ENCODE measurements at regions not wholly inside any gene's neighbourhood (a gene's known extent, or its start where the extent isn't known, plus 50 kb on each side); places are given as distances from the start of the nearest gene placed in this dataset.
"Not testable (repeated sequence)": the region's sequence is repeated elsewhere in the genome, so short reads cannot be mapped to it uniquely, and the experiment has no call there.

DNA sequence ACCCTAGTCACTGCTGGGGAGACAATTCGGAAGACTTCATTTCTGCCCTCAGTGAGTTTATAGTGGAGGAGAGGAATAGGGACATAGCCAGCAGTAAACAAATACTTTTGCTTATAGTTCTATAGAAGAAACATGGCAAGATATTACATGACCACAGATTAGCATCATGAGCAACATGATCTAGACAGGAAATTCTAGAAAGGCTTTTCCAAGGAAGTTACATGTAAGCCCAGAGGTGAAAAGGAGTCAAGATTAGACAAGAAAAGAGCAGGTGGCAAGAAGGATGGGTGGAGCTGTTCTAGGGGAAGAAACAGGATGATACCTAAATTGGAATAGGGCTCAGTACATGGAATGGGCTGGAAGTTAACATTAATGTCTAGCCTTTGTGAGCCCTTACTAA lies 82.8 kb upstream of the MYO10 start:
- ChIA-PET POLR2A (no interaction called here), CTCF (no interaction called here)
- no peak overlapping the region for H3K4me3 Mint-ChIP-seq
- H3K36me3 Mint-ChIP-seq (ENCODE audit: low read depth) = no peaks in the 10 kb centered on the region
- H3K27ac Mint-ChIP-seq = no peak overlapping the region
- no peaks in the 10 kb centered on the region for H3K4me1 Mint-ChIP-seq (ENCODE audit: low read depth)
- no peaks in the 10 kb centered on the region for H3K27me3 Mint-ChIP-seq (ENCODE audit: low read depth)
- ATAC-seq = no peak
- H3K9me3 Mint-ChIP-seq (ENCODE audit: insufficient read depth) = no peaks in the 10 kb centered on the region
- DNase-seq = no peak

DNA sequence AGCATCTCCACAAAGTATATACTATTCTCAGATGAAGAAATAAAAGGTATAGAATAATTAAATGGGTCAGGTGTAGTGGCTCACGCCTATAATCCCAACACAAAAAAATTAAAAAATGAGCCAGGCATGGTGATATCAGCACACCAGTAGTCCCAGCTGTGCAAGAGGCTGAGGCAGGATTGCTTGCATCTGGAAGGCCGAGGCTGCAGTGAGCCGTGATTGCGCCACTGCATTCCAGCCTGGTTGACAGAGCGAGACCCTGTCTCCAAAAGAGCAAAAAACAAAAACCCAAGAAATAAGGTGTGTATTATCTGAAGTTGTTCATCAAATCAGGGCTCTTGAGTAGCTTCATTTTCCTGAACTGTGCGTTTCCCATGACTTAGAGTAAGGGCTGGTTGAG lies 83.2 kb upstream of the MYO10 start:
- CTCF ChIA-PET = no interaction called here
- POLR2A ChIA-PET = no interaction called here
- no peaks in the 10 kb centered on the region for H3K36me3 Mint-ChIP-seq (ENCODE audit: low read depth)
- ATAC-seq = no peak
- DNase-seq = no peak
- no peaks in the 10 kb centered on the region for H3K9me3 Mint-ChIP-seq (ENCODE audit: insufficient read depth)
- no peaks in the 10 kb centered on the region for H3K27me3 Mint-ChIP-seq (ENCODE audit: low read depth)
- H3K4me1 Mint-ChIP-seq (ENCODE audit: low read depth) = no peaks in the 10 kb centered on the region
- H3K27ac Mint-ChIP-seq = no peak overlapping the region
- no peak overlapping the region for H3K4me3 Mint-ChIP-seq

DNA sequence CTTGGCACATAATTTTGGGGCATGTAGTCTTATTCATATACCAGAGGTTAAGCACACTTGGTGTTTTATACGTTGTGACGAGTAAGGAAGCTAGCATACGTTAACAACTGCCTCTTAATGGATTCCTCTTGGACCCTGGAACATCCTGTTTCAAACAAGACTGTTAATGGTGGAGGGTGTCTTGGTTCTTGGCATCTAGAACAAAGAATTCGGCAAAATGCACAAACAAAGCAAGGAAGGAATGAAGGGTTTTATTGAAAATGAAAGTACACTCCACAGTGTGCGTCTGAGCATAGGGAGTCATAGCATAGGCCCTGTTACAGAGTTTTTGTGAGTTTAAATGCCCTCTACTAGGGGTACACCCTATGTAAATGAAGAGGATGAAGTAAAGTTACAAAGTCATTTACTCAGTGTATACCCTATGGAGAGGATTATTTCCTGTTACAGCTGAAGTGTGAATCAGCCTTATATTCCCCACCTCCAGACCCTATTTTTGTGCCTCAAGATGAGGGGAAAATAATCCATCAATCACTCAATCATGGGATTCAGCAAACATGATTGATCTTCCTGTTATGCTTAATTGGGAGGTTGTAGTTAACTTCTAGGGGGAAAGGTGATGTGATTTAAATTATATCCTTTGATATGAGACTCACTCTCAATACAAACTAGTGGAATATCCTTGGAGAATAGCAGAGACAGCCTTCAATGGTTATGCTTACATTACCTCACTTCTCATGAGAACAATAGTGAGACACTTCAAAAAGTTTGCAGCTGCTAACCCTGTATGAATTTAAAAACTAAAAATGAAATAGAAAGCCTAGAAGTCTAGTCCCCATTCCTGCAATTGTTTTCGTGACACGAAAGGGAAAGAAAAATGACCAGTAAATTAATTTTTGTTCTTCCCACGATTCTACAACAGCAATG lies 84.9 kb upstream of the MYO10 start:
- CTCF ChIA-PET = no interaction called here
- no peaks in the 10 kb centered on the region for H3K36me3 Mint-ChIP-seq (ENCODE audit: low read depth)
- no peaks in the 10 kb centered on the region for H3K9me3 Mint-ChIP-seq (ENCODE audit: insufficient read depth)
- POLR2A ChIA-PET = no interaction called here
- H3K4me3 Mint-ChIP-seq = no peak overlapping the region
- DNase-seq (no peak), ATAC-seq (no peak)
- H3K27ac Mint-ChIP-seq = no peak overlapping the region
- H3K27me3 Mint-ChIP-seq (ENCODE audit: low read depth) = no peaks in the 10 kb centered on the region
- H3K4me1 Mint-ChIP-seq (ENCODE audit: low read depth) = no peaks in the 10 kb centered on the region

DNA sequence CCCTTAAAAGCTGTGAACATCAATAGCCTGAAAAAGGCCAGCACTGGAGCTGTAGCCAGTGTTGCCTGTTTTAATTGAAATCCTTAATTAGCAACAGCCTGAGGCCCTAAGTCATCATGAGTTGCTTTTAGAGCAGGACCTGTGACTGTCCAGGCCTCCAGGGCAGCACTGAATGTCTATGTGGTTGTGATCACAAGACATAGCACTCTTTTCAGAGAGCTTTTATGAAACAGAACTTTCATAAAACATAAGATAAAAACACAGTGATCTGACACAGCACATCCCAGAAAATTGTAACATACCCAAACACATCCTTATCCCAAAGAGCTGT lies 85.5 kb upstream of the MYO10 start:
- Mint-ChIP-seq H3K4me3 (no peak overlapping the region), H3K9me3 (ENCODE audit: insufficient read depth) (no peaks in the 10 kb centered on the region), H3K27ac (no peak overlapping the region), H3K4me1 (ENCODE audit: low read depth) (no peaks in the 10 kb centered on the region), H3K36me3 (ENCODE audit: low read depth) (no peaks in the 10 kb centered on the region), H3K27me3 (ENCODE audit: low read depth) (no peaks in the 10 kb centered on the region)
- DNase-seq (no peak), ATAC-seq (no peak)
- ChIA-PET CTCF (interaction anchor here (1.4 kb wide), 1 partner anchor 111 kb away, joined by 3 read pairs; no protein-coding TSS in a partner anchor), POLR2A (no interaction called here)

DNA sequence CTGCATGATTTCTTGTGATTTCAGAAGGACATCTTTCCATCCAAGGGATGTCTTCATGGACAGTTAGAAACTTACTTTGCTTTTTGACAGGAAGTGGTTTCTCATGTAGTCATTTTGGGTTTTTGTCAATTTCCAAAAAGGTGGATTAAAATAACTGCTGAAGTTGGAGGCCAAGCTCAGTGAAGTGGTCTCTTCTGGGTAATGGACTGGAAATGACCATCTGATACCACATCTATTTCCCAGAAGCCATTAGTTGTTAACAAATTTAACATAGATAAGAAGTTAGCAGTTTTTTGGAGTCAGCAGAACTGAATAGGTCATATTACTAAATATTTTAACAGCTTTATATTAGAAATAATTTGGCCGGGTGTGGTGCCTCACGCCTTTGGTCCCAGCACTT lies 86.2 kb upstream of the MYO10 start:
- Mint-ChIP-seq H3K4me3 (no peak overlapping the region), H3K9me3 (ENCODE audit: insufficient read depth) (no peaks in the 10 kb centered on the region), H3K27ac (no peak overlapping the region), H3K36me3 (ENCODE audit: low read depth) (no peaks in the 10 kb centered on the region), H3K4me1 (ENCODE audit: low read depth) (no peaks in the 10 kb centered on the region), H3K27me3 (ENCODE audit: low read depth) (no peaks in the 10 kb centered on the region)
- POLR2A ChIA-PET = no interaction called here
- ATAC-seq (no peak), DNase-seq (no peak)
- CTCF ChIA-PET = interaction anchor here (1.4 kb wide), 1 partner anchor 110 kb away, joined by 3 read pairs; no protein-coding TSS in a partner anchor

DNA sequence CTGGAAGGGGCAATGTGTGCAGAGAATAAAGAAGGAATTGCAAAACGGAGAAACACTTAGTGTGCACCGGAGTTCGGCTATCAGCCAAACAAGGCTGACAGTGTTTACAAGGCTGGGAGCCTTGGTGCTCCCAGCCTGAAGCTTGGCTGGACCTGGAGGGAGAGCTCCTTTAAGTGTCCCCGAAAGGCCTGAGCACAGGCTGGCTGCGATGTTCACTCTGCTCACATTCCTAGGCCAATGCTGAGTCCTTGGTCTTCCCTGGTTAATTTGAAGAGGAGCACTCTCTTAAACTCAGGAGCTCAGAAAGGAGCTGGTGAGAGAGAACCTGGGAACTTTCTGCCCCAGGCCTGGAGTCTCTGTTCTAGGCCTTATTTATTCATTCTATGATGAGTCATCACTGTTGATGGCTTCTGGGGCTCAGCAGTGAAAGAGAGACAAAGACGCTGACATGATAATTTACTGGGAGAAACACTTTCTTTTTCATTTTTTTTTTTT lies 88.6 kb upstream of the MYO10 start:
- no peaks in the 10 kb centered on the region for H3K27me3 Mint-ChIP-seq (ENCODE audit: low read depth)
- ATAC-seq (no peak), DNase-seq (no peak)
- no peaks in the 10 kb centered on the region for H3K9me3 Mint-ChIP-seq (ENCODE audit: insufficient read depth)
- ChIA-PET CTCF (no interaction called here), POLR2A (no interaction called here)
- H3K27ac Mint-ChIP-seq = no peak overlapping the region
- H3K36me3 Mint-ChIP-seq (ENCODE audit: low read depth) = no peaks in the 10 kb centered on the region
- no peak overlapping the region for H3K4me3 Mint-ChIP-seq
- no peaks in the 10 kb centered on the region for H3K4me1 Mint-ChIP-seq (ENCODE audit: low read depth)

DNA sequence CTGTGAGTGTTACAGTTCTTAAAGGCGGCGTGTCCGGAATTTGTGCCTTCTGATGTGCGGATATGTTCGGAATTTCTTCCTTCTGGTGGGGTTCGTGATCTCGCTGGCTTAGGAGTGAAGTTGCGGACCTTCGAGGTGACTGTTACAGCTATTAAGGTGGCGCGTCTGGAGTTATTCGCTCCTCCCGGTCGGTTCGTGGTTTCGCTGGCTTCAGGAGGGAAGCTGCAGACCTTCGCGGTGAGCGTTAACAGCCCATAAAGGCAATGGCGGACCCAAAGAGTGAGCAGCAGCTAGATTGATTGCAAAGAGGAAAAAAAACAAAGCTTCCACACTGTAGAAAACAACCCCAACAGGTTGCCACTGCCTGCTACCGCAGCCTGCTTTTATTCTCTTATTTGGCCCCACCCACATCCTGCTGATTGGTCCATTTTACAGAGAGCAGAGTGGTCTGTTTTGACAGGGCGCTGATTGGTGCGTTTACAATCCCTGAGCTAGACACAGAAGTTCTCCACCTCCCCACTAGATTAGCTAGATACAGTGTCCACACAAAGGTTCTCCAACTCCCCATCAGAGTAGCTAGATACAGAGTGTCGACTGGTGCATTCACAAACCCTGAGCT lies 95.7 kb upstream of the MYO10 start:
- H3K4me1 Mint-ChIP-seq (ENCODE audit: low read depth); CTCF ChIA-PET; POLR2A ChIA-PET; H3K9me3 Mint-ChIP-seq (ENCODE audit: insufficient read depth); H3K4me3 Mint-ChIP-seq; DNase-seq; H3K36me3 Mint-ChIP-seq (ENCODE audit: low read depth); H3K27ac Mint-ChIP-seq; ATAC-seq; H3K27me3 Mint-ChIP-seq (ENCODE audit: low read depth): not testable (repeated sequence)

DNA sequence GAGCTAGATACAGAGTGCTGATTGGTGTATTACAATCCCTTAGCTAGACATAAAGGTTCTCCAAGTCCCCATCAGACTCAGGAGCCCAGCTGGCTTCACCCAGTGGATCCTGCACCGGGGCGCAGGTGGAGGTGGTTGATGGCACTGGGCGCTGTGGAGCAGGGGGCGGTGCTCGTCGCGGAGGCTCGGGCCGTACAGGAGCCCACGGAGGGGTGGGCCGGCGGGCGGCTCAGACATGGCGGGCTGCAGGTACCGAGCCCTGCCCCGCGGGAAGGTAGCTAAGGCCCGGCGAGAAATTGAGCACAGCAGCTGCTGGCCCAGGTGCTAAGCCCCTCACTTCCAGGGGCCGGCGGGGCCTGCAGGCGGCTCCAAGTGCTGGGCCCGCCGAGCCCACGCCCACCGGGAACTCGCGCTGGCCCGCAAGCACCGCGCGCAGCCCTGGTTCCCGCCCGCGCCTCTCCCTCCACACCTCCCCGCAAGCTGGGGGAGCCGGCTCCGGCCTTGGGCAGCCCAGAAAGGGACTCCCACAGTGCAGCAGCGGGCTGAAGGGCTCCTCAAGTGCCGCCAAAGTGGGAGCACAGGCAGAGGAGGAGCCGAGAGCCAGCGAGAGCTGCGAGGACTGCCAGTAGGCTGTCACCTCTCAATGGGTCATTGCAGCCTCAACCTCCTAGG lies 96.4 kb upstream of the MYO10 start:
- not testable (repeated sequence) for H3K9me3 Mint-ChIP-seq (ENCODE audit: insufficient read depth); H3K27ac Mint-ChIP-seq

DNA sequence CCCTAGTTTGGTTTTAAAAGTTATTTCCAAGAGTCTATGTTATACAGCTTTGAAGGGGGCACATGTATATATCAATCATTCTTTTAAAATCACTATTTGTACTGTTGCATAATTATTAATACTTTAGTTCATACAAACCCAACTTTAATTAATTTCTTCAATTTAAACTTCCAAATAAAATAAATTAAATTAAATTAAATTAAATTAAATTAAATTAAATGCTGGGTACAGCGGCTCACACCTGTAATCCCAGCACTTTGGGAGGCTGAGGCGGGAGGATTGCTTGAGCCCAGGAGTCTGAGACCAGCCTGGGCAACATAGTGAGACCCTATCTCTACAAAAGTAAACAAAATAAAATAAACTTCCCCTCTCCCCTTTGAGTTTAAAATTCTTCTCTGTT lies 98.9 kb upstream of the MYO10 start:
- H3K9me3 Mint-ChIP-seq (ENCODE audit: insufficient read depth); DNase-seq; H3K27ac Mint-ChIP-seq; H3K4me3 Mint-ChIP-seq; H3K27me3 Mint-ChIP-seq (ENCODE audit: low read depth); POLR2A ChIA-PET; H3K4me1 Mint-ChIP-seq (ENCODE audit: low read depth); ATAC-seq; CTCF ChIA-PET; H3K36me3 Mint-ChIP-seq (ENCODE audit: low read depth): not testable (repeated sequence)

More for the DNA sequence above, 96.4 kb upstream of the MYO10 start:
- H3K36me3 Mint-ChIP-seq (ENCODE audit: low read depth); H3K4me1 Mint-ChIP-seq (ENCODE audit: low read depth); H3K4me3 Mint-ChIP-seq; H3K27me3 Mint-ChIP-seq (ENCODE audit: low read depth); POLR2A ChIA-PET; CTCF ChIA-PET; DNase-seq; ATAC-seq: not testable (repeated sequence)

DNA sequence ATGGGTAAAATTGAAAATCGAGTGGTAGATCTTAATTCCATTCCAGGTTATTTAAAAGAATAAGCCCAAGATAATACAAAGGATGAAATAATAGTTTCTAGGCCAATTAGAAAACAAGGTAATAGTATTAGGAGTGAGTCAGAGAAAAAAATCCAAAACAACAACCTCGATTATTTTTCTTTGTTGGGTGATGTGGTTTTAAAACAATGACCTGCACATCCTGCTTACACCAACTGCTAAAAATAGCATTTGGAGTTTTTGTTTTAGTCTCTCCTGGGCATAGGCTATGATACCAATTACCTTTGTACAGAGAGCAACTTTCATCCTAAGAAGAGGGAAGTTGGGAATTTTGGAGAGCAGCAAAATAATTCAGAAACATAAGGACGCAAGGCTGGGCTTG lies 101.7 kb upstream of the MYO10 start:
- H3K36me3 Mint-ChIP-seq (ENCODE audit: low read depth) = no peaks in the 10 kb centered on the region
- H3K4me1 Mint-ChIP-seq (ENCODE audit: low read depth) = no peaks in the 10 kb centered on the region
- DNase-seq = no peak
- no peak overlapping the region for H3K4me3 Mint-ChIP-seq
- H3K9me3 Mint-ChIP-seq (ENCODE audit: insufficient read depth) = no peaks in the 10 kb centered on the region
- H3K27me3 Mint-ChIP-seq (ENCODE audit: low read depth) = no peaks in the 10 kb centered on the region
- ChIA-PET CTCF (no interaction called here), POLR2A (no interaction called here)
- no peak overlapping the region for H3K27ac Mint-ChIP-seq
- ATAC-seq = no peak

DNA sequence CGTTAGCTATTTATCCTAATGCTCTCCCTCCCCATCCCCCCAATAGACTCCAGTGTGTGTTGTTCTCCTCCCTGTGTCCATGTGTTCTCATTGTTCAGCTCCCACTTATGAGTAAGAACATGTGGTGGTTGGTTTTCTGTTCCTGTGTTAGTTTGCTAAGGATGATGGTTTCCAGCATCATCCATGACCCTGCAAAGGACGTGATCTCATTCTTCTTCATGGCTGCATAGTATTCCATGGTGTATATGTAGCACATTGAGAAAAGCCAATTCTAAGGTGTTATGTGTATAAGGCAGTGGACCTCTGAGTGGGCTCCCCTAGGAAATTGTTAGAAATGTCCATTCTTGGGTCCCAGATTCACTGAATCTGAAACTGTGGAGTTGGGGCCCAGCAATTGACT lies 103.1 kb upstream of the MYO10 start:
- Mint-ChIP-seq H3K9me3 (ENCODE audit: insufficient read depth) (no peaks in the 10 kb centered on the region), H3K36me3 (ENCODE audit: low read depth) (no peaks in the 10 kb centered on the region), H3K27ac (no peak overlapping the region), H3K27me3 (ENCODE audit: low read depth) (no peaks in the 10 kb centered on the region), H3K4me3 (no peak overlapping the region), H3K4me1 (ENCODE audit: low read depth) (no peaks in the 10 kb centered on the region)
- ChIA-PET CTCF (no interaction called here), POLR2A (no interaction called here)
- ATAC-seq (no peak), DNase-seq (no peak)

DNA sequence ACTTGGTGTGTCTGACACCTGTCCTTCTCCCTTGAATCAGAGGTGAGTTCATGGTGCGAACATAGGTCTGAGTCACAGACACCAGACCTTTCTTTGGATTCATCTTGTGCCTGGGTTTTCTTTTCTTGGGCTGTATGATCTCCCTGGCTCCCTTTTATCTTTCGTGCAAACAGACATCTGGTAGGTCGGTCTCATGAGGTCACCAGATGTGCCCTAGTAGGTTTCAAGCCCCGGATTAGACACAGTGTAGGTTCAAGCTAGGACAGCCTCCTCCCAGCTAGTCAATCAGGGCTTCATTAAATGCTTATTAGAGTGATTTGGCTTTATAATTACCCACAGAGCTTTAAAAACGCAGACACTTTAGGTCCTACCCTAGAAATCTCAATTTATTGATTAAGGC lies 106.0 kb upstream of the MYO10 start:
- CTCF ChIA-PET = no interaction called here
- Mint-ChIP-seq H3K9me3 (ENCODE audit: insufficient read depth) (no peaks in the 10 kb centered on the region), H3K27ac (no peak overlapping the region), H3K27me3 (ENCODE audit: low read depth) (no peaks in the 10 kb centered on the region), H3K4me1 (ENCODE audit: low read depth) (no peaks in the 10 kb centered on the region), H3K36me3 (ENCODE audit: low read depth) (no peaks in the 10 kb centered on the region), H3K4me3 (no peak overlapping the region)
- POLR2A ChIA-PET = interaction anchor here (0.6 kb wide), 1 partner anchor 235 kb away, joined by 4 read pairs; no protein-coding TSS in a partner anchor
- ATAC-seq (no peak), DNase-seq (no peak)

All from activated CD8-positive, alpha-beta T cell treated with anti-CD3 and anti-CD28 coated beads, Interleukin-2, amount 10 ng/mL, durations not matched to agents 7 days and 5 days (primary cell).